ENCODE measurements at regions not wholly inside any gene's neighbourhood (a gene's known extent, or its start where the extent isn't known, plus 50 kb on each side); places are given as distances from the start of the nearest gene placed in this dataset.
A peak's percentile ranks its signal among the peaks of the same experiment; 100 is the strongest.

DNA sequence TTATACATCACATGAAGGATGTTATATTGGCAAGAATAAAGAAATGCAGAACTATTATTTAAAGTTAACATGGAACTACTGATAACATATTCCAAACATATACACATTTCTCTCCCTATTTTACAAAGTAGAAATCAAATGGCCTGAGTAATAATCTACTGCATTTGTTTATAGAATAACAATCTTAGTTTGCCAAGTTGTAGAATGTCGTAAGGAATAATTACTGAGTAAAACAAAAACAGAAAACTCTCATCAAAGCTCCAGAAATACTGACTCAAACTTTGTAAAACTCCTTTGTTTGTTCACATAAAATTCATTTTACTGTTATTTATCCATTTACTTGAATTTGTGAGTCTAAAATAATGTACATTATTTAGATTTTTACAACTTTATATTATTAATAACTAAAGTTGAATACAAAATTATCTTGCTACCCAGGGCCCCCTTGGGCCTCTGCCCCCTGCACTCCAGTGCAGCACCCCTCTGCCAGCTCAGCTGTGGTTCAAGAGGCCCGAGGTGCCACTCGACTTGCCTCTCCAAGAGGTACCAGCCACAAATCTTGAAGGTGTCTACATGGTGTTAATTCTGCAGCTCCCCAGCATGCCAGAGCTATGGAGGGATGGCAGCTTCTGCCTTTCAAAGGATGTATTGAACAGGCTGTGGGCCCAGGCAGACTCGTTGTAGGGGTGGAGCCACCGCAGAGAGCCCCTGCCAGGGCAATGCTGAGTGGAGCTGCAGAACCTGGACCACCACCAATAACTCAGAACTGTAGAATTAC, 2819.7 kb downstream of the PCDH9 start:
- no peaks in the 10 kb centered on the region for H3K36me3 ChIP-seq (ENCODE audit: insufficient read depth, low read length)
- H3K27me3 ChIP-seq (ENCODE audit: control insufficient read depth, insufficient read depth, low read length): no peaks in the 10 kb centered on the region
- no peak overlapping the region for H3K4me2 ChIP-seq (ENCODE audit: low read length)
- H3K9me3 ChIP-seq (replicated peaks; ENCODE audit: low read length): no peaks in the 10 kb centered on the region
- H3K9ac ChIP-seq (ENCODE audit: low read depth, low read length): no peak overlapping the region
- no peaks in the 10 kb centered on the region for H3K4me1 ChIP-seq (ENCODE audit: control insufficient read depth, insufficient read depth, low read length)
- no peak overlapping the region for H3K4me3 ChIP-seq (ENCODE audit: low read length)

DNA sequence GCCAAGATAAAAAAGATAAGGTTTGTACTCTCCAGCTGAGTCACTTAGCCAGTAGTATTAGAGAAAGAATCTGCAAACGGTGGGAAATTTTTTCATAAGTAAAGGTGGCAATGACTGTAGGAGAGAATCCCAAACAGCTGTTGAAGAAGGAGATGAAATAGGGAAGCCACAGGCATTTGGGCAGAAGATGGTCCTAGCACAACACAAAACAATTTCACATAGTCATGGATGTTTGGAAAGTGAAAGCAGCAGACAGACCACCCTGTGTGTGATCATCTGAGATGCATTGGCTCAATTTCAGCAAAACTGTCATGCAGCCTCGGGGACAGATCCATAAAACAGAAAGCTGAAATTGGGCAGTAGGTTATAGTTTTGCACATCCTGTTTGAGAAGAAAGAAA, 2832.4 kb downstream of the PCDH9 start:
- no peak overlapping the region for H3K4me3 ChIP-seq (ENCODE audit: low read length)
- H3K4me2 ChIP-seq (ENCODE audit: low read length): peak overlapping the region; percentile 28
- H3K9me3 ChIP-seq (replicated peaks; ENCODE audit: low read length): no peaks in the 10 kb centered on the region
- no peaks in the 10 kb centered on the region for H3K4me1 ChIP-seq (ENCODE audit: control insufficient read depth, insufficient read depth, low read length)
- no peak overlapping the region for H3K9ac ChIP-seq (ENCODE audit: low read depth, low read length)
- no peaks in the 10 kb centered on the region for H3K27me3 ChIP-seq (ENCODE audit: control insufficient read depth, insufficient read depth, low read length)
- no peaks in the 10 kb centered on the region for H3K36me3 ChIP-seq (ENCODE audit: insufficient read depth, low read length)

- no peaks in the 10 kb centered on the region for H3K9me3 ChIP-seq (replicated peaks; ENCODE audit: low read length)
- H3K27me3 ChIP-seq (ENCODE audit: control insufficient read depth, insufficient read depth, low read length): no peaks in the 10 kb centered on the region
- H3K36me3 ChIP-seq (ENCODE audit: insufficient read depth, low read length): no peaks in the 10 kb centered on the region
- H3K4me3 ChIP-seq (ENCODE audit: low read length): no peak overlapping the region
- H3K9ac ChIP-seq (ENCODE audit: low read depth, low read length): no peak overlapping the region
- no peaks in the 10 kb centered on the region for H3K4me1 ChIP-seq (ENCODE audit: control insufficient read depth, insufficient read depth, low read length)
- H3K4me2 ChIP-seq (ENCODE audit: low read length): no peak overlapping the region
Observed at GRCh38 chr13:64377606-64378005, 2852.5 kb downstream of the PCDH9 start.

DNA sequence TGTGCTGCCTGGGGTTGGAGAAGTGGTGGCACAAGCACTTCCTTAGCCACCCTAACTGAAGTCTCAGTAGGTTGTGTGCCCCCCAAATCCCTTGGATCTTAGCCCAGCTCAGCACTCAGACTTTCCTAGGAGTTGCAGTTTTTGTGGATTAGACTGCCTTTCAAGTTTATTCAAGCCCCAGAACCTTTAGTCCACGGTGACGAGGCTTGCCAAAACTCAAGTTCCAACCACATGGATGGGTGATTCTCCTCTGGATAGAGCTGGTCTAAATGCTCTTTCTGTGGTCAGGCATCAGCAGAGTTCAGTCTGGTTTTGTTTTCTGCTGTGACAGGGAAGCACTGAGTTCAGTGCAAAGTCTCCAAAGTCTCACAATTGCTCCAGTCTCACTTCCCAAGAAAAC, 2858.7 kb downstream of the PCDH9 start:
- no peaks in the 10 kb centered on the region for H3K9me3 ChIP-seq (replicated peaks; ENCODE audit: low read length)
- H3K4me2 ChIP-seq (ENCODE audit: low read length): no peak overlapping the region
- no peaks in the 10 kb centered on the region for H3K4me1 ChIP-seq (ENCODE audit: control insufficient read depth, insufficient read depth, low read length)
- H3K27me3 ChIP-seq (ENCODE audit: control insufficient read depth, insufficient read depth, low read length): no peaks in the 10 kb centered on the region
- no peaks in the 10 kb centered on the region for H3K36me3 ChIP-seq (ENCODE audit: insufficient read depth, low read length)
- no peak overlapping the region for H3K9ac ChIP-seq (ENCODE audit: low read depth, low read length)
- H3K4me3 ChIP-seq (ENCODE audit: low read length): no peak overlapping the region

DNA sequence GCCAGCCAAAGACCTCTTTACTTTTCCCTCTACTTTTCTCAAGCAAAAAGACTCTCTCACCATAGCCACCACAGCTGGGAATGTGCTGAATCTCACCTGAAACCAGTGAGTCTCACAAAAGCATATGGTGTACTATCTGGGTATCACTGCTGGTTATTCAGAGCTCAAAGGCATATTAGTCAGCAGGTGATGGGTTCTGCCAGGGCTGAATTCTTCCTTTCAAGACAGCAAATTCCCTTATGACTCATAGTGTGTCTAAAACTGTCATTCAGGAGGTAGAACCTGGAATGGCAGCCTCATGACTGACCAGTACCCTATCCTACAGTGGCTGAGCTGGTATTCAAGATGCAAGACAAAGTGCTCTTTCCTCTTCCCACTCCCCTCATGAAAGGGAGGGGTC, 2859.1 kb downstream of the PCDH9 start:
- Histone ChIP-seq H3K36me3 (ENCODE audit: insufficient read depth, low read length) (no peaks in the 10 kb centered on the region), H3K9ac (ENCODE audit: low read depth, low read length) (no peak overlapping the region), H3K27me3 (ENCODE audit: control insufficient read depth, insufficient read depth, low read length) (no peaks in the 10 kb centered on the region), H3K4me3 (ENCODE audit: low read length) (no peak overlapping the region), H3K4me2 (ENCODE audit: low read length) (no peak overlapping the region), H3K9me3 (replicated peaks; ENCODE audit: low read length) (no peaks in the 10 kb centered on the region), H3K4me1 (ENCODE audit: control insufficient read depth, insufficient read depth, low read length) (no peaks in the 10 kb centered on the region)

DNA sequence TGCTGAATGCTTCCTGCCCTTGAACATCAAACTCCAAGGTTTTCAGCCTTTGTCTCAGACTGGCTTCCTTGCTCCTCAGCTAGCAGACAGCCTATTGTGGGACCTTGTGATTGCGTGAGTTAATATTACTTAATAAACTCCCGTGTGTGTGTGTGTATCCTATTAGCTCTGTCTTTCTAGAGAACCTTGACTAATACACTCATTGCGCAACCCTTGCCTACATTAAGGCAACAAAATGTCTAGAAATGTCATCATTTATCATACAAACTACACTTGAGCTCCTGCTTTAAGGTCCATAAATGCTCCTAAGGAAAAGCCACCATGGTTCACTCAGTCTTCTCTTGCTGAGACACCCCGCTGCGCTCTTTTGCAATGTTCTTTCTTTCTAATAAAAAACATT, 2861.0 kb downstream of the PCDH9 start:
- Histone ChIP-seq H3K4me1 (ENCODE audit: control insufficient read depth, insufficient read depth, low read length) (no peaks in the 10 kb centered on the region), H3K27me3 (ENCODE audit: control insufficient read depth, insufficient read depth, low read length) (no peaks in the 10 kb centered on the region), H3K36me3 (ENCODE audit: insufficient read depth, low read length) (no peaks in the 10 kb centered on the region), H3K4me2 (ENCODE audit: low read length) (no peak overlapping the region), H3K9me3 (replicated peaks; ENCODE audit: low read length) (no peaks in the 10 kb centered on the region), H3K9ac (ENCODE audit: low read depth, low read length) (no peak overlapping the region), H3K4me3 (ENCODE audit: low read length) (no peak overlapping the region)

GRCh38 chr13:64362564-64362963, 2867.6 kb downstream of the PCDH9 start:
- Histone ChIP-seq H3K36me3 (ENCODE audit: insufficient read depth, low read length) (no peaks in the 10 kb centered on the region), H3K27me3 (ENCODE audit: control insufficient read depth, insufficient read depth, low read length) (no peaks in the 10 kb centered on the region), H3K9ac (ENCODE audit: low read depth, low read length) (no peak overlapping the region), H3K9me3 (replicated peaks; ENCODE audit: low read length) (no peaks in the 10 kb centered on the region), H3K4me2 (ENCODE audit: low read length) (no peak overlapping the region), H3K4me3 (ENCODE audit: low read length) (no peak overlapping the region), H3K4me1 (ENCODE audit: control insufficient read depth, insufficient read depth, low read length) (no peaks in the 10 kb centered on the region)

DNA sequence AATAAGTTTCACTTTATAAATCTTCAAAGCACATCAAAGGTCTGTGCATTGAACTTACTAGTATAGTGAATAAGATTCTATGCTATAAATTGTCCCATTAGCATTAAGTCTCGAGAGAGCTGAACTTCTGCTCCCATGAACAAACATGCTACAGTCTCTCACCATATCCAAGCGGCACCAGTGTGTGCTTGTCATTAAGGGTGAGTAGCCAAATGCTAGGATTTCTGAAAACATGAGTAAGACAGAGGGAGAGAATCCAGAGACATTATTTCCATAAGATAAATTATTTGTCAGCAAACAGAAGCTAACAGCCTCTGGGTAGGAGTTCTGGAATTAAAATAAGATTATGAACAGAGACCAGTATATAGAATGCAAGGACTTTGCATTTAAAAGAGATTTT, 2882.5 kb downstream of the PCDH9 start:
- Histone ChIP-seq H3K4me1 (ENCODE audit: control insufficient read depth, insufficient read depth, low read length) (no peaks in the 10 kb centered on the region), H3K27me3 (ENCODE audit: control insufficient read depth, insufficient read depth, low read length) (no peaks in the 10 kb centered on the region), H3K9ac (ENCODE audit: low read depth, low read length) (no peak overlapping the region), H3K4me2 (ENCODE audit: low read length) (no peak overlapping the region), H3K36me3 (ENCODE audit: insufficient read depth, low read length) (no peaks in the 10 kb centered on the region), H3K4me3 (ENCODE audit: low read length) (no peak overlapping the region), H3K9me3 (replicated peaks; ENCODE audit: low read length) (no peaks in the 10 kb centered on the region)

GRCh38 chr13:64339373-64340063, 2890.6 kb downstream of the PCDH9 start:
- H3K9me3 ChIP-seq (replicated peaks; ENCODE audit: low read length): no peaks in the 10 kb centered on the region
- no peaks in the 10 kb centered on the region for H3K4me1 ChIP-seq (ENCODE audit: control insufficient read depth, insufficient read depth, low read length)
- H3K27me3 ChIP-seq (ENCODE audit: control insufficient read depth, insufficient read depth, low read length): no peaks in the 10 kb centered on the region
- no peaks in the 10 kb centered on the region for H3K36me3 ChIP-seq (ENCODE audit: insufficient read depth, low read length)
- no peak overlapping the region for H3K4me3 ChIP-seq (ENCODE audit: low read length)
- no peak overlapping the region for H3K9ac ChIP-seq (ENCODE audit: low read depth, low read length)
- no peak overlapping the region for H3K4me2 ChIP-seq (ENCODE audit: low read length)

- Histone ChIP-seq H3K9ac (ENCODE audit: low read depth, low read length) (no peak overlapping the region), H3K4me2 (ENCODE audit: low read length) (no peak overlapping the region), H3K9me3 (replicated peaks; ENCODE audit: low read length) (peaks cover 5% of the 10 kb centered on the region), H3K27me3 (ENCODE audit: control insufficient read depth, insufficient read depth, low read length) (no peaks in the 10 kb centered on the region), H3K36me3 (ENCODE audit: insufficient read depth, low read length) (no peaks in the 10 kb centered on the region), H3K4me3 (ENCODE audit: low read length) (no peak overlapping the region), H3K4me1 (ENCODE audit: control insufficient read depth, insufficient read depth, low read length) (no peaks in the 10 kb centered on the region)
Observed at GRCh38 chr13:64338671-64339070, 2891.5 kb downstream of the PCDH9 start.

GRCh38 chr13:64333888-64334287, 2896.2 kb downstream of the PCDH9 start:
- Histone ChIP-seq H3K4me1 (ENCODE audit: control insufficient read depth, insufficient read depth, low read length) (peaks cover 5% of the 10 kb centered on the region), H3K36me3 (ENCODE audit: insufficient read depth, low read length) (no peaks in the 10 kb centered on the region), H3K9me3 (replicated peaks; ENCODE audit: low read length) (peaks cover 8% of the 10 kb centered on the region), H3K9ac (ENCODE audit: low read depth, low read length) (no peak overlapping the region), H3K4me3 (ENCODE audit: low read length) (no peak overlapping the region), H3K27me3 (ENCODE audit: control insufficient read depth, insufficient read depth, low read length) (no peaks in the 10 kb centered on the region), H3K4me2 (ENCODE audit: low read length) (no peak overlapping the region)

- no peak overlapping the region for H3K9ac ChIP-seq (ENCODE audit: low read depth, low read length)
- H3K4me3 ChIP-seq (ENCODE audit: low read length): no peak overlapping the region
- no peaks in the 10 kb centered on the region for H3K36me3 ChIP-seq (ENCODE audit: insufficient read depth, low read length)
- H3K9me3 ChIP-seq (replicated peaks; ENCODE audit: low read length): peaks cover 8% of the 10 kb centered on the region
- no peaks in the 10 kb centered on the region for H3K27me3 ChIP-seq (ENCODE audit: control insufficient read depth, insufficient read depth, low read length)
- no peak overlapping the region for H3K4me2 ChIP-seq (ENCODE audit: low read length)
- peaks cover 5% of the 10 kb centered on the region for H3K4me1 ChIP-seq (ENCODE audit: control insufficient read depth, insufficient read depth, low read length)
Observed at GRCh38 chr13:64332048-64332447, 2898.1 kb downstream of the PCDH9 start.

Data from skeletal muscle satellite cell (primary cell).